ENCODE measurements at regions not wholly inside any gene's neighbourhood (a gene's known extent, or its start where the extent isn't known, plus 50 kb on each side); places are given as distances from the start of the nearest gene placed in this dataset.

DNA sequence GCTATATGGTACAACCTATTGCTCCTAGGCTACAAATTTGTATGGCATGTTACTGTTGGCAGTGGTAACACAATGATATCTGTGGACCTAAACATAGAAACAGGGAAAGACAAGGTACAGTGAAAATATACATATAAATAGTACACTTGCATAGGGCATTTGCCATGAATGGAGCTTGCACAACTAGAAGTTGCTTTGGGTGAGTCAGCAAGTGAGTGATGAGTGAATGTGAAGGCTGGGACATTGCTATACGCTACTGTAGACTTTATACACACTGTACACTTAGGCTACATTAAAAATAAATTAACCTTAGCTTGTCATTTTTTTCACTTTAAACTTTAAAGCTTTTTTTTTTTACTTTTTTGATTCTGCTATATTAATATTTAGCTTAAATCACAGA, 500.0 kb upstream of the SETBP1 start:
- TF ChIP-seq, protein P1, sequence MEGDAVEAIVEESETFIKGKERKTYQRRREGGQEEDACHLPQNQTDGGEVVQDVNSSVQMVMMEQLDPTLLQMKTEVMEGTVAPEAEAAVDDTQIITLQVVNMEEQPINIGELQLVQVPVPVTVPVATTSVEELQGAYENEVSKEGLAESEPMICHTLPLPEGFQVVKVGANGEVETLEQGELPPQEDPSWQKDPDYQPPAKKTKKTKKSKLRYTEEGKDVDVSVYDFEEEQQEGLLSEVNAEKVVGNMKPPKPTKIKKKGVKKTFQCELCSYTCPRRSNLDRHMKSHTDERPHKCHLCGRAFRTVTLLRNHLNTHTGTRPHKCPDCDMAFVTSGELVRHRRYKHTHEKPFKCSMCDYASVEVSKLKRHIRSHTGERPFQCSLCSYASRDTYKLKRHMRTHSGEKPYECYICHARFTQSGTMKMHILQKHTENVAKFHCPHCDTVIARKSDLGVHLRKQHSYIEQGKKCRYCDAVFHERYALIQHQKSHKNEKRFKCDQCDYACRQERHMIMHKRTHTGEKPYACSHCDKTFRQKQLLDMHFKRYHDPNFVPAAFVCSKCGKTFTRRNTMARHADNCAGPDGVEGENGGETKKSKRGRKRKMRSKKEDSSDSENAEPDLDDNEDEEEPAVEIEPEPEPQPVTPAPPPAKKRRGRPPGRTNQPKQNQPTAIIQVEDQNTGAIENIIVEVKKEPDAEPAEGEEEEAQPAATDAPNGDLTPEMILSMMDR (IDR thresholded peaks at IDR 0.05; ENCODE audit: insufficient read depth, low read length), result no peak
- TF ChIP-seq GABPA (IDR thresholded peaks at IDR 0.05; ENCODE audit: low read depth) (no peak), SPI1 (IDR thresholded peaks at IDR 0.05; ENCODE audit: borderline replicate concordance, low read depth) (no peak), POLR2AphosphoS5 (IDR thresholded peaks at IDR 0.05; ENCODE audit: low read depth) (no peak)
- TF ChIP-seq, protein P2, sequence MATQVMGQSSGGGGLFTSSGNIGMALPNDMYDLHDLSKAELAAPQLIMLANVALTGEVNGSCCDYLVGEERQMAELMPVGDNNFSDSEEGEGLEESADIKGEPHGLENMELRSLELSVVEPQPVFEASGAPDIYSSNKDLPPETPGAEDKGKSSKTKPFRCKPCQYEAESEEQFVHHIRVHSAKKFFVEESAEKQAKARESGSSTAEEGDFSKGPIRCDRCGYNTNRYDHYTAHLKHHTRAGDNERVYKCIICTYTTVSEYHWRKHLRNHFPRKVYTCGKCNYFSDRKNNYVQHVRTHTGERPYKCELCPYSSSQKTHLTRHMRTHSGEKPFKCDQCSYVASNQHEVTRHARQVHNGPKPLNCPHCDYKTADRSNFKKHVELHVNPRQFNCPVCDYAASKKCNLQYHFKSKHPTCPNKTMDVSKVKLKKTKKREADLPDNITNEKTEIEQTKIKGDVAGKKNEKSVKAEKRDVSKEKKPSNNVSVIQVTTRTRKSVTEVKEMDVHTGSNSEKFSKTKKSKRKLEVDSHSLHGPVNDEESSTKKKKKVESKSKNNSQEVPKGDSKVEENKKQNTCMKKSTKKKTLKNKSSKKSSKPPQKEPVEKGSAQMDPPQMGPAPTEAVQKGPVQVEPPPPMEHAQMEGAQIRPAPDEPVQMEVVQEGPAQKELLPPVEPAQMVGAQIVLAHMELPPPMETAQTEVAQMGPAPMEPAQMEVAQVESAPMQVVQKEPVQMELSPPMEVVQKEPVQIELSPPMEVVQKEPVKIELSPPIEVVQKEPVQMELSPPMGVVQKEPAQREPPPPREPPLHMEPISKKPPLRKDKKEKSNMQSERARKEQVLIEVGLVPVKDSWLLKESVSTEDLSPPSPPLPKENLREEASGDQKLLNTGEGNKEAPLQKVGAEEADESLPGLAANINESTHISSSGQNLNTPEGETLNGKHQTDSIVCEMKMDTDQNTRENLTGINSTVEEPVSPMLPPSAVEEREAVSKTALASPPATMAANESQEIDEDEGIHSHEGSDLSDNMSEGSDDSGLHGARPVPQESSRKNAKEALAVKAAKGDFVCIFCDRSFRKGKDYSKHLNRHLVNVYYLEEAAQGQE (IDR thresholded peaks at IDR 0.05; ENCODE audit: insufficient replicate concordance, low read depth), result no peak
- no peak for DNase-seq (ENCODE audit: low read depth in 1 of 2, low spot score in 1 of 2)
- H3K4me3 ChIP-seq (replicated peaks; ENCODE audit: insufficient read depth, low read length), result no peak overlapping the region
- H3K27me3 ChIP-seq (ENCODE audit: insufficient read depth, poor library complexity, severe bottlenecking), result no peaks in the 10 kb centered on the region
- H3K27ac ChIP-seq (replicated peaks), result no peak overlapping the region

DNA sequence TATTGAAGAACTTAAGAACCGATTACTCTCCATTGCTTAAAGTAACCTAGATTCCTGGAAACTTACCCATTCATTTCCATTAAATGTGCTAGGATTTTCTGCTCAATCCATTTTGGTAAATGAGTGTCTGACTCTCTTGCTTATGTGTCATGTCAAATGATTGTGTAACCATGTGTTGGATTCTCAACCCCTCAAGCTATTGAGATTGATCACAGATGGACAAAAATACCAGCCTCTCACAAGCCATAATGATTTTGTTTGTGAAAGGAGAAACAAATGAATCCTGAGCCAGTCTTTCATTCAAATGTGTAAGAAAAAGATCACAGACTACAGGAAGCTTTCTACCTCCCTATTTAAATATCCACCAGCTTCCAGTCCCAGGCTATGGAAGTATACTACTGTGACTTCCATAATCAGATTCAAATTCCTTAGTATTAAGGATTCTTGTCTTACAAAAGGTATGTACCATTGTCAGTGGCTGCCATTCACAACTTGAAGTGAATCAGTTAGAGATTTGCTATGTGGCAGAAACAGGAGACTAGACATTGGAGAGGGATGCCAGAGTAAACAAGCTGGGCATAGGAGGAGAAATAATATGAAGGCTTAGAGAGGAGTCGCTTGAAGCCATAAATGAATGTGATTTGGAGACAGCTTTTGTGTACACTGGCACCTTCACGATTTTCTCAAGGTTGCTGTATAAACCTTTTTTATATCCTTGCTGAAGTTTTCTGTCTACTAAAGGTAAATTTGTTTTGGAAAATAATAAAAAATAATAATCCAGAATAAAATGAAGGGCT, 498.5 kb upstream of the SETBP1 start:
- Histone ChIP-seq H3K27me3 (ENCODE audit: insufficient read depth, poor library complexity, severe bottlenecking) (no peaks in the 10 kb centered on the region), H3K4me3 (replicated peaks; ENCODE audit: insufficient read depth, low read length) (no peak overlapping the region), H3K27ac (replicated peaks) (no peak overlapping the region)
- TF ChIP-seq GABPA (IDR thresholded peaks at IDR 0.05; ENCODE audit: low read depth), result no peak
- no peak for DNase-seq (ENCODE audit: low read depth in 1 of 2, low spot score in 1 of 2)

DNA sequence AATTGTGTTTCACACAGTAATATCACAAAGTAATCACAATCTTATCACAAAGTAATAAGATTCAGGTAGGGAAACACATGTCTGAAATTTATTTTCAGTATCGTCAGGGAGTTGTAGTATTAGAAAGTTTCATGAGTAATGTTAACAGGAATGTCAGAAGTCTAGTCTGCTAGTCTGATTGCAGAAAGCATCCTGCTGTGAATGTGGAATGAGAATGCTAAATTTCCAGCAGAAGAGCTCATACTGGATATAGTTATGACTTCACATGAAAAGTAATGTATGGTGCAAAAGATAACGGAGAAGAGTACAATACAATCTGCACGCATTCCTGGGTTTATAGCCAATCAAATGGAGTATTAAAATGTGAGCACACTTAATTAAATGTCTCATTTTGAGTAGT, 494.7 kb upstream of the SETBP1 start:
- no peak for TF ChIP-seq GABPA (IDR thresholded peaks at IDR 0.05; ENCODE audit: low read depth)
- TF ChIP-seq, protein P2 (IDR thresholded peaks at IDR 0.05; ENCODE audit: insufficient replicate concordance, low read depth), result no peak
- TF ChIP-seq, protein P1 (IDR thresholded peaks at IDR 0.05; ENCODE audit: insufficient read depth, low read length), result no peak
- no peak for TF ChIP-seq SPI1 (IDR thresholded peaks at IDR 0.05; ENCODE audit: borderline replicate concordance, low read depth)
- TF ChIP-seq POLR2AphosphoS5 (IDR thresholded peaks at IDR 0.05; ENCODE audit: low read depth), result no peak
- no peak for DNase-seq (ENCODE audit: low read depth in 1 of 2, low spot score in 1 of 2)
- H3K27me3 ChIP-seq (ENCODE audit: insufficient read depth, poor library complexity, severe bottlenecking), result no peaks in the 10 kb centered on the region

DNA sequence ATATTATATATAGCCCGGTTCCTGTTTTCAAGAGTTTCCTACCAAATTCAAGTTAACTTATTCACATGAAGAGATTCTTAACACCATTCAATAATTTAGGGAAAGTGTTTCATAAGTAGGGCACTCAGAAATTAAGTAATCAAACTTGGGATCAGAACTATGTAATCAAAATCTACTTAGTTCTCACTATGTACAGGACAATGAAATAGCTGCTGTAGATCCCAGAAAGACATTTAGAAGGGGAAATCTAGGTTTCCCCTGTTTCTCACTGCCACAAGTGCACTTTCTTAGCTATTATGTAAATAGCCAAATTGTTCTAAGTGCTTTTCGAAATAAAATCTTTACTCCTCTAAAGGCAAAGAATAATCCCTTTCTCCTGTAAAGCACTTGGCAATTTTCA, 493.6 kb upstream of the SETBP1 start:
- H3K4me3 ChIP-seq (replicated peaks; ENCODE audit: insufficient read depth, low read length), result no peak overlapping the region
- no peaks in the 10 kb centered on the region for H3K27me3 ChIP-seq (ENCODE audit: insufficient read depth, poor library complexity, severe bottlenecking)
- no peak overlapping the region for H3K27ac ChIP-seq (replicated peaks)
- no peak for DNase-seq (ENCODE audit: low read depth in 1 of 2, low spot score in 1 of 2)
- TF ChIP-seq, protein P2 (IDR thresholded peaks at IDR 0.05; ENCODE audit: insufficient replicate concordance, low read depth), result no peak
- TF ChIP-seq GABPA (IDR thresholded peaks at IDR 0.05; ENCODE audit: low read depth), result no peak
- TF ChIP-seq, protein P1 (IDR thresholded peaks at IDR 0.05; ENCODE audit: insufficient read depth, low read length), result no peak
- no peak for TF ChIP-seq POLR2AphosphoS5 (IDR thresholded peaks at IDR 0.05; ENCODE audit: low read depth)
- TF ChIP-seq SPI1 (IDR thresholded peaks at IDR 0.05; ENCODE audit: borderline replicate concordance, low read depth), result no peak

More for the DNA sequence above, 494.7 kb upstream of the SETBP1 start:
- Histone ChIP-seq H3K4me3 (replicated peaks; ENCODE audit: insufficient read depth, low read length) (no peak overlapping the region), H3K27ac (replicated peaks) (no peak overlapping the region)

All from HL-60 (cell line).